SK-N-SH treated with all-trans-retinoic acid at 6 μM for 48 hours (cell line): ENCODE measurements at regions not wholly inside any gene's neighbourhood (a gene's known extent, or its start where the extent isn't known, plus 50 kb on each side); places are given as distances from the start of the nearest gene placed in this dataset.

Experiments used
- ATAC-seq: fragments of 200-7000 bp; cut with Tn5 transposase; 3 replicates; pipeline ENCODE4 v1.9.1; 2020; ENCODE audit warnings: mild to moderate bottlenecking, moderate library complexity
- ARNTL ChIP-seq: fragments of 450-650 bp; formaldehyde crosslinking; IDR thresholded peaks from 2 replicates; pipeline ENCODE4 v1.5.0; 2020; ENCODE audit warnings: low read depth, mild to moderate bottlenecking, moderate library complexity, borderline replicate concordance
- BACH2 ChIP-seq: fragments of 250-450 bp; sonication (Bioruptor Pico); IDR thresholded peaks from 2 replicates; pipeline ENCODE4 v1.9.0; 2021; ENCODE audit warnings: mild to moderate bottlenecking, borderline replicate concordance
- CREB5 ChIP-seq: fragments of 250-450 bp; sonication (Bioruptor Pico); IDR thresholded peaks from 2 replicates; pipeline ENCODE4 v1.5.1; 2020; ENCODE audit warnings: low read depth, mild to moderate bottlenecking, moderate library complexity
- CSRNP3 ChIP-seq: fragments of 250-450 bp; sonication (Bioruptor Pico); IDR thresholded peaks from 2 replicates; pipeline ENCODE4 v1.5.1; 2021; ENCODE audit warnings: mild to moderate bottlenecking, moderate library complexity
- GLIS3 ChIP-seq: fragments of 250-450 bp; sonication (Bioruptor Pico); IDR thresholded peaks from 2 replicates; pipeline ENCODE4 v1.5.0; 2020; ENCODE audit warnings: mild to moderate bottlenecking, moderate library complexity
- ISL1 ChIP-seq: fragments of 250-450 bp; sonication (Bioruptor Pico); IDR thresholded peaks from 2 replicates; pipeline ENCODE4 v2.1.2; 2022; ENCODE audit warnings: mild to moderate bottlenecking, moderate library complexity
- OSR1 ChIP-seq: fragments of 250-450 bp; sonication (Bioruptor Pico); IDR thresholded peaks from 2 replicates; pipeline ENCODE4 v1.8.0; 2022; ENCODE audit warnings: moderate library complexity, mild to moderate bottlenecking, inconsistent platforms
- PATZ1 ChIP-seq: fragments of 250-450 bp; sonication (Bioruptor Pico); IDR thresholded peaks from 2 replicates; pipeline ENCODE4 v1.8.0; 2020; ENCODE audit warnings: mild to moderate bottlenecking, moderate library complexity, borderline replicate concordance
- SNAI2 ChIP-seq: fragments of 250-450 bp; sonication (Bioruptor Pico); IDR thresholded peaks from 2 replicates; pipeline ENCODE4 v1.5.0; 2020; ENCODE audit warnings: mild to moderate bottlenecking, moderate library complexity
- ZC3H10 ChIP-seq: fragments of 250-450 bp; sonication (Bioruptor Pico); IDR thresholded peaks from 2 replicates; pipeline ENCODE4 v1.5.1; 2021; ENCODE audit warnings: mild to moderate bottlenecking, moderate library complexity
- ZFP3 ChIP-seq: fragments of 250-450 bp; sonication (Bioruptor Pico); IDR thresholded peaks from 2 replicates; pipeline ENCODE4 v1.5.0; 2020; ENCODE audit warnings: mild to moderate bottlenecking, moderate library complexity
- ZNF565 ChIP-seq: fragments of 450-650 bp; formaldehyde crosslinking; conservative IDR thresholded peaks from 2 replicates; pipeline ENCODE4 v1.5.0; 2020; ENCODE audit warnings: low read depth, mild to moderate bottlenecking, moderate library complexity
- ZNF70 ChIP-seq: fragments of 450-650 bp; formaldehyde crosslinking; IDR thresholded peaks from 2 replicates; pipeline ENCODE4 v1.5.0; 2020; ENCODE audit warnings: mild to moderate bottlenecking, moderate library complexity
- ZNF8 ChIP-seq: fragments of 450-650 bp; formaldehyde crosslinking; IDR thresholded peaks from 2 replicates; pipeline ENCODE4 v1.5.0; 2020; ENCODE audit warnings: mild to moderate bottlenecking, moderate library complexity
- TF ChIP-seq, protein P1 (sequence below): fragments of 250-450 bp; sonication (Bioruptor Pico); IDR thresholded peaks from 2 replicates; pipeline ENCODE4 v1.8.0; 2021; ENCODE audit warnings: low read depth, mild to moderate bottlenecking, moderate library complexity, borderline replicate concordance

DNA sequence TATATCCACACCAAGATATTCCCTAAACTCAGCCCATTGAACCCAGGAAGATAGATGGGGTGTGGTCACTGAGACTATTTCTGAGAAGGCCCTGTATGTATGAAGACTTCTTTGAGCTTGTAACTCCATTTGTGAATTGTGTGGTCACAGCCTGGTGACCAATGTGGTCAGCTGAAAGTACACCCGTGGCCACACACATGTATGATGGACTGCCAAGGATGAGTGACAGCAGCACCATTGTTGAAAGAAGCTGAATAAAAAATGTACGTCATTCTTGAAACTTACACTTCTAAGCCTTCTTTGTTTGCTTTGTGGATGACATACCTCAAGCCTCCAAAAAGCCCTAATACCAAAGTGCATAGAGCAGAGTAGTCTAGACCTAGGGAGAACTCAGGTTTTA lies 581.4 kb downstream of the RAB28 start:
- ATAC-seq: no peak

DNA sequence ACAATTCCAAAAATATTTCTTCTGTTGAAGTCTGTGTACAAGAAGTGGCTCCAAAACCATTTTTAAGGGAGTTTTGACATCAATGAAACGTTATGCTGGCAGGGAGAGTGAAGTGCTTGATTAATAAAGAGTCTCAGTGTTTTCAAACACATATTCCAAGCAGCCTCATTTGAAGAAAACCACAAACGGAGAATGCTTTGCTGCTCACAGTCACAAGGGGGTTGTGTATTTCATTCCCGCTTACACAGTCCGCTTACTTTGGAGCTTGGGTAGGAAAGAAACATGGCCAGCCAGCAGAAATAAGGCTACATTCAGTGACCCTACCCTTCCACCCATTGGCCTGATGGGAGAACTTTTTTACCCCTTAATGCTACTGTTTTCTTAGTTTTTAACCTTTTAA lies 586.2 kb downstream of the RAB28 start:
- no peak for TF ChIP-seq OSR1 (CRISPR knock-in tag)
- TF ChIP-seq ZC3H10 (CRISPR knock-in tag): no peak
- ATAC-seq: no peak

More for the DNA sequence above, 581.4 kb downstream of the RAB28 start:
- TF ChIP-seq CREB5 (CRISPR knock-in tag) (no peak), SNAI2 (CRISPR knock-in tag) (no peak), OSR1 (CRISPR knock-in tag) (no peak), ARNTL (CRISPR knock-in tag) (no peak), ZNF8 (no peak)

GRCh38 chr4:12894062-12894461 lies 590.1 kb downstream of the RAB28 start:
- ATAC-seq: no peak
- TF ChIP-seq CSRNP3 (CRISPR knock-in tag): no peak
- TF ChIP-seq ZNF8: no peak
- no peak for TF ChIP-seq ISL1 (CRISPR knock-in tag)
- TF ChIP-seq ZNF70 (CRISPR knock-in tag): no peak
- TF ChIP-seq OSR1 (CRISPR knock-in tag): no peak
- no peak for TF ChIP-seq PATZ1 (CRISPR knock-in tag)
- TF ChIP-seq, protein P1, sequence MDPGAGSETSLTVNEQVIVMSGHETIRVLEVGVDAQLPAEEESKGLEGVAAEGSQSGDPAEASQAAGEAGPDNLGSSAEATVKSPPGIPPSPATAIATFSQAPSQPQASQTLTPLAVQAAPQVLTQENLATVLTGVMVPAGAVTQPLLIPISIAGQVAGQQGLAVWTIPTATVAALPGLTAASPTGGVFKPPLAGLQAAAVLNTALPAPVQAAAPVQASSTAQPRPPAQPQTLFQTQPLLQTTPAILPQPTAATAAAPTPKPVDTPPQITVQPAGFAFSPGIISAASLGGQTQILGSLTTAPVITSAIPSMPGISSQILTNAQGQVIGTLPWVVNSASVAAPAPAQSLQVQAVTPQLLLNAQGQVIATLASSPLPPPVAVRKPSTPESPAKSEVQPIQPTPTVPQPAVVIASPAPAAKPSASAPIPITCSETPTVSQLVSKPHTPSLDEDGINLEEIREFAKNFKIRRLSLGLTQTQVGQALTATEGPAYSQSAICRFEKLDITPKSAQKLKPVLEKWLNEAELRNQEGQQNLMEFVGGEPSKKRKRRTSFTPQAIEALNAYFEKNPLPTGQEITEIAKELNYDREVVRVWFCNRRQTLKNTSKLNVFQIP: no peak
- TF ChIP-seq ZFP3: no peak

- ATAC-seq: no peak
- TF ChIP-seq ARNTL (CRISPR knock-in tag): no peak
- TF ChIP-seq, protein P1: no peak
- no peak for TF ChIP-seq ZNF565 (CRISPR knock-in tag)
- no peak for TF ChIP-seq GLIS3 (CRISPR knock-in tag)
- no peak for TF ChIP-seq OSR1 (CRISPR knock-in tag)
- no peak for TF ChIP-seq CSRNP3 (CRISPR knock-in tag)
- TF ChIP-seq BACH2 (CRISPR knock-in tag): no peak
Measured at GRCh38 chr4:12889054-12889453, 595.1 kb downstream of the RAB28 start.
